ENCODE measurements at regions not wholly inside any gene's neighbourhood (a gene's known extent, or its start where the extent isn't known, plus 50 kb on each side); places are given as distances from the start of the nearest gene placed in this dataset.

DNA sequence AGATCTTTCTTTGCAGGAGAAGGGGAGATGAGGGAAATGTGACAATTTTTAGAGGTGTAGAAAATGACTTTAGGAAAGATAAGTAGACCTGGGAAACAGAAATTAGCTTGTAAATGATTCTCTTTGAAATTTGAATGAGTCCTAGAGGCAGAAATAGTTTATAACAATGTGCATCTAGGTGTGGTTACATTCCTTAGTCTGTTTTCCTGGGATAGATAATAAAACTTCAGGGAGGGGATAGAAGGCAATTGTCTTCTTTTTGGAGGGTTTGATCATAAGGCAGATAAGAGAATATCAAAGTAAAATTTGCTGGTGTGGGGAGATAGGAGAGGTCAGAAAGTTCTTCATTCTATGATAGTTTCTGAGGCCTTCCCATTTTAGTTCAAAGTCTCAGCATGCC lies 1344.3 kb upstream of the LRRTM1 start:
- Histone ChIP-seq H3K27me3 (no peaks in the 10 kb centered on the region), H3K4me1 (no peaks in the 10 kb centered on the region), H3K4me3 (ENCODE audit: low read depth, low read length) (no peak overlapping the region), H3K36me3 (no peaks in the 10 kb centered on the region), H3K9me3 (no peaks in the 10 kb centered on the region)
- TF ChIP-seq, protein P1, sequence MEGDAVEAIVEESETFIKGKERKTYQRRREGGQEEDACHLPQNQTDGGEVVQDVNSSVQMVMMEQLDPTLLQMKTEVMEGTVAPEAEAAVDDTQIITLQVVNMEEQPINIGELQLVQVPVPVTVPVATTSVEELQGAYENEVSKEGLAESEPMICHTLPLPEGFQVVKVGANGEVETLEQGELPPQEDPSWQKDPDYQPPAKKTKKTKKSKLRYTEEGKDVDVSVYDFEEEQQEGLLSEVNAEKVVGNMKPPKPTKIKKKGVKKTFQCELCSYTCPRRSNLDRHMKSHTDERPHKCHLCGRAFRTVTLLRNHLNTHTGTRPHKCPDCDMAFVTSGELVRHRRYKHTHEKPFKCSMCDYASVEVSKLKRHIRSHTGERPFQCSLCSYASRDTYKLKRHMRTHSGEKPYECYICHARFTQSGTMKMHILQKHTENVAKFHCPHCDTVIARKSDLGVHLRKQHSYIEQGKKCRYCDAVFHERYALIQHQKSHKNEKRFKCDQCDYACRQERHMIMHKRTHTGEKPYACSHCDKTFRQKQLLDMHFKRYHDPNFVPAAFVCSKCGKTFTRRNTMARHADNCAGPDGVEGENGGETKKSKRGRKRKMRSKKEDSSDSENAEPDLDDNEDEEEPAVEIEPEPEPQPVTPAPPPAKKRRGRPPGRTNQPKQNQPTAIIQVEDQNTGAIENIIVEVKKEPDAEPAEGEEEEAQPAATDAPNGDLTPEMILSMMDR (IDR thresholded peaks at IDR 0.05; ENCODE audit: low read depth, low read length) = no peak
- no peak for DNase-seq

DNA sequence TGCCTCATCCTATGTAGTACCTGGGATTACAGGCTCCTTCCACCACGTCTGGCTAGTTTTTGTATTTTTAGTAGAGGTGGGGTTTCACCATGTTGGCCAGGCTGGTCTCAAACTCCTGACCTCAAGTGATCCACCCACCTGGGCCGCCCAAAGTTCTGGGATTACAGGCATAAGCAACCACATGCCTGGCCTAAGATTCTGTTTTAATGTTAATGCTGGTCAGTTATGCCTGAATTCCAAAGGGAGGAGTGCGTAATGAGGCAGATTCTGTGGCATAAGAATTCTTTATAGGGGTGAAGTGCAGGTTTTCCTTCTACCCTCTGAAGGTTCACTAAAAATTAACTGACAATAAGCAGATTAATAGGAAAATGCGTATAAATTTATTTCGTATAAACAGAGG lies 1343.8 kb upstream of the LRRTM1 start:
- TF ChIP-seq, protein P1 (IDR thresholded peaks at IDR 0.05; ENCODE audit: low read depth, low read length) = no peak
- DNase-seq = no peak
- no peaks in the 10 kb centered on the region for H3K9me3 ChIP-seq
- no peaks in the 10 kb centered on the region for H3K27me3 ChIP-seq
- H3K36me3 ChIP-seq = no peaks in the 10 kb centered on the region
- H3K4me3 ChIP-seq (ENCODE audit: low read depth, low read length) = no peak overlapping the region
- H3K4me1 ChIP-seq = no peaks in the 10 kb centered on the region

DNA sequence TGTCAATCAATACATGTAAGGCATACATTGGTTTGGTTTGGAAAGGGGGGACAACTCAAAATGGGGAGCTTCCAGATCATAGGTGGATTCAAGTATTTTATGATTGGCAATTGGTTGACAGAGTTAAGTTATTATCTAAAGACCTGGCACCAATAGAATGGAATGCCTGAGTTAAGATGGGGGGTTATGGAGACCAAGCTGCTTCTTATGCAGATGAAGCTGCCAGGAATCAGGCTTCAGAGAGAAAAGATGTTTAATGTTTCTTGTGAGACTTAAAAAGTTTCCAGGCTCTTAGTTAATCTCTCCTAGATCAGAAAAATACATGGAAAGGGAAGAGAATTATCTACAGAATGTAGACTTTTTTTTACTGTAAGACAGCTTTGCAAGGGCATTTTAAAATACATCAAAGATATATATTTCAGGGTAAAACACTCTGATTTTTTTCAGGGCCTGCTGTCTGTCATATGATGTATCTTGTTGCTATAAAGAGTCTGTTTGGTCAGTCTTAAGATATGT lies 1343.2 kb upstream of the LRRTM1 start:
- Histone ChIP-seq H3K9me3 (no peaks in the 10 kb centered on the region), H3K4me3 (ENCODE audit: low read depth, low read length) (no peak overlapping the region)
- TF ChIP-seq, protein P1 (IDR thresholded peaks at IDR 0.05; ENCODE audit: low read depth, low read length) = no peak

DNA sequence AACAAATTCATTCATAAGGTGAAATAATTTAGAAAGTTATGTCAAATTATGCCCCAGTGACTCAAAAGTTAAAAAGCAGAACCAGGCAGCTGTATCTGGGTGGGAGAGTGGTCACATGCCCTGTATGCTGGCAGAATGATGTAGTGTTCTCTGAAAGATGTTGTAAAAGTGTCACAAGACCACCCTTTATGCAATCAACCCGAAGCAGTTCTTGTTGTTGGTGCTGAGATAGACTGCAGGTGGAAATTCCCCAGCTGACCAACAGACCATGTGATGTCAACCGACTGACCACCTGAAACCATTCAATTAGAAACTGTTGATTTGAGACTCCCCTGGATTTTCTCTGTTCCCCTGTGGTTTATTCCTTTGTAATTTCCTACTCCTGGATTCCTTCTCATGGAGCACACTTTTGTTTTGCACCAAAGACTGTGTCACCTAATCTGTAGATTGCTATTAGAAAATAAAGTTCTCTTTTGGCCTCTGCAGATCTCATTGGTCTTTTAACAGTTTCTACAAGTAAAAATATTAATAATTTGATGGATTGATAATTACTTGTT lies 1341.3 kb upstream of the LRRTM1 start:
- Histone ChIP-seq H3K27me3 (no peaks in the 10 kb centered on the region), H3K4me1 (no peaks in the 10 kb centered on the region), H3K9me3 (no peaks in the 10 kb centered on the region), H3K36me3 (no peaks in the 10 kb centered on the region), H3K4me3 (ENCODE audit: low read depth, low read length) (no peak overlapping the region)
- TF ChIP-seq, protein P1 (IDR thresholded peaks at IDR 0.05; ENCODE audit: low read depth, low read length) = no peak
- DNase-seq = no peak

More for the DNA sequence above, 1343.2 kb upstream of the LRRTM1 start:
- H3K36me3 ChIP-seq = no peaks in the 10 kb centered on the region
- no peaks in the 10 kb centered on the region for H3K27me3 ChIP-seq
- no peaks in the 10 kb centered on the region for H3K4me1 ChIP-seq
- DNase-seq = no peak

DNA sequence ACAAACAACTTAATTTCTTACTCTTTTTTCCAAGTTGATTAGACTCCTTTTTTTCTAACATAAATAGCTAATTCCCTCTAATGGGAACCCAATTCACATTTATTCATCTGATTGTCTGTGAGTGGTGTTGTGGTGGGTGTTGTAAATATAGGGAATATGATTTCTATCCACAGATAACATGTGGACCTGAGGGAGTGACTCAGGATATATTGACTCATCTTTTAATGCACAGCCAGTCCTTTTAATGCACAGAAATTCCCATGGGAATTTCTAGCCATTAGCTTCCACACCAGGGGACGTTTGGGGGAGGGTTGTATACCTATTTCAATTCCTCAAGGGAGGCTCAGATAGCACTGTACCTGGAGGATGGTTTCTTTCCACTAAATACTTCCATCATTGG lies 1339.6 kb upstream of the LRRTM1 start:
- DNase-seq = no peak

DNA sequence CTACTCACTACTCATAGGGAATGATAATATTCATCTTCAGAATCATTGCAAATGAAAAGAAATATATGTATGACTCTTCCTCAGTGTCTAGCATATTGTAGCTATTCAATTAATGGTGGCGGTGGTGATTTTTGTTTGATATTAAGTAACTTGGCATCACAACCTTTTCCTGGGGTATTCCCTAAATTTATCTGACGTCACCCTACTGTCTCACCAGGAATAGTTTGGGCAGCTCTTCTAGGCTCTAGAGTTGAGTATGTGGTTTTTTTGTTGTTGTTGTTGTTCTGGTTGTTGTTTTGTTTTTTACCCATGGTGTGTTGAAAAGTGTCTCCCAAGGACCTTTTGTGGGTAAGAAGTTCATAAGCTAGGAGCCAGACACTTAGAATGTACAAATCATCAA lies 1320.3 kb upstream of the LRRTM1 start:
- DNase-seq = no peak
- no peaks in the 10 kb centered on the region for H3K9me3 ChIP-seq
- TF ChIP-seq, protein P1 (IDR thresholded peaks at IDR 0.05; ENCODE audit: low read depth, low read length) = no peak
- H3K4me1 ChIP-seq = no peaks in the 10 kb centered on the region
- no peak overlapping the region for H3K4me3 ChIP-seq (ENCODE audit: low read depth, low read length)
- no peaks in the 10 kb centered on the region for H3K36me3 ChIP-seq
- no peaks in the 10 kb centered on the region for H3K27me3 ChIP-seq

More for the DNA sequence above, 1339.6 kb upstream of the LRRTM1 start:
- TF ChIP-seq, protein P1 (IDR thresholded peaks at IDR 0.05; ENCODE audit: low read depth, low read length) = no peak
- Histone ChIP-seq H3K36me3 (no peaks in the 10 kb centered on the region), H3K27me3 (no peaks in the 10 kb centered on the region), H3K4me1 (no peaks in the 10 kb centered on the region), H3K9me3 (no peaks in the 10 kb centered on the region), H3K4me3 (ENCODE audit: low read depth, low read length) (no peak overlapping the region)
